ENCODE measurements at regions not wholly inside any gene's neighbourhood (a gene's known extent, or its start where the extent isn't known, plus 50 kb on each side); places are given as distances from the start of the nearest gene placed in this dataset.

DNA sequence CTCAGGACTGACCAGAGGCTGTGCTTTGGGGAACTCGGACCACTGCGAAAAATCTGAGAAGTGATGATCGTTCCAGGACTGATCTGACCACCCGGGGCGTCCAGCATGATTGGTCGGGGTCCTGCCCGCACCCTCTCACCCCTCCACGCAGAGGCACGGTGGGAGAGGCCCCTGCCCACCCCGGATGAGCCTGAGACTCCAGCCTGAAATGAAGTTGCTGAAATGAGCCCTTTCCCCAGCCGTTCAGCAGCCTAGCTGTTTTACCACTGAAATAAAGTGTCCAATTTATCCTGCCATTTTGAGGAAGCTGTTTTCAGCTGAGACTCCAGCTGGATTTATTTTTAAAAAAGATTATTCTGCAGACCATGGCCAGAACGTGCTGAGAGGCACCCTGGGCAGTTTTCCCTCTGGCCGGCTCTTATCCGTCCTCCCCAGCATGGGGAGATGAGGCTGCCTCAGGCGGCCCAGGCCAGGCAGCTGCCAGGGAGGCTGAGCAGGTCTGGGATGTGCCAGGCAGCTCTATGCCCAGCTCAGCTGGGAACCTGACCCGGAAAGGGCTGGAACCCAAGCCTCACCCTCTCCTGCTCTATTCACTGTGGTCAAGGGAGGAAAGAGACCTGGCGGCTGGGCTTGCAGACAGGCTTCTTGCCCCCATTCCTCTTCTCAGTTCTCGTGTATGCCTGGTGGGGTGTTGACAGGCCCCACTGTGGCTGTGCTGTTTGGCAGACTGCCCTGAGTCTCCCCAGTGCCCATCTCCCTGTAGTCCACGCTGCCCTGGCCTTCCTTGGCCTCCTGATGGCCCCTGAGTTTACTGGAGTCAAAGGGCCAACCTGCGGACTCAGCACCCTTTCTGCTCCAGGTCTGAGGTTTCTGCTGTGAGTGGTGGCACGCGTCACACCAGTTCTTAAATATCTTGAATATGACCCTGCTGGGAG lies 161.0 kb upstream of the B3GAT1 start:
- POLR2A ChIA-PET: no interaction called here
- Mint-ChIP-seq H3K4me1 (peaks cover 20% of the 10 kb centered on the region), H3K9me3 (no peaks in the 10 kb centered on the region), H3K4me3 (no peak overlapping the region), H3K27ac (no peak overlapping the region), H3K27me3 (ENCODE audit: low read depth) (no peaks in the 10 kb centered on the region; the same call in 1 of the 2 replicates), H3K36me3 (no peaks in the 10 kb centered on the region)
- DNase-seq (ENCODE audit: low spot score) (no peak), ATAC-seq (no peak)
- CTCF ChIA-PET: interaction anchor here (0.5 kb wide), 1 partner anchor 144 kb away, joined by 3 read pairs; no protein-coding TSS in a partner anchor
- TF ChIP-seq RORB (CRISPR knock-in tag; IDR thresholded peaks at IDR 0.05) (no peak), SOX15 (CRISPR knock-in tag; IDR thresholded peaks at IDR 0.05) (no peak)

DNA sequence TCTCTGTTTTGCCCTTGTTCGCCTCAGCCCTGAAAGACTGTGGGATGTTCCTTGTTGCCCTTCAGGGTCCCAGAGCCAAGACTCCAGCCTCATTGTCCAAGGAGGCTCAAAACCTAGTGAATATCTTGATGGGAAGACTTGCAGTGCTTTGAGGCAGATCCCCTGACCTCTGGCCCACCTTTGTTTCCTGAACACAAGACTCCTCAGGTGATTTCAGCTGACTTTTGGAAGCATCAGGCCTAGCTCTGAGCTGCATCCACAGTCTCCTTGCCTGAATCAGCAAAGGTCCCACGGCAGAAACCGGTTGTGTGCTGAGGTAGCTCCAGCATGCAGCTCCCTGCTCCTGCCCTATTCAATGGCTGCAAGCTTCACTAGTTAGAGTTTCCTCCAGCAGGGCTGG lies 159.3 kb upstream of the B3GAT1 start:
- H3K9me3 Mint-ChIP-seq: no peaks in the 10 kb centered on the region
- peaks cover 19% of the 10 kb centered on the region for H3K4me1 Mint-ChIP-seq
- H3K4me3 Mint-ChIP-seq: no peak overlapping the region
- ATAC-seq (no peak; the same call in 1 of the 2 replicates), DNase-seq (ENCODE audit: low spot score) (no peak)
- H3K27ac Mint-ChIP-seq: no peak overlapping the region
- ChIA-PET CTCF (no interaction called here), POLR2A (no interaction called here)
- H3K36me3 Mint-ChIP-seq: no peaks in the 10 kb centered on the region
- TF ChIP-seq FOXK1 (CRISPR knock-in tag; IDR thresholded peaks at IDR 0.05): no peak
- no peak for TF ChIP-seq RORB (CRISPR knock-in tag; IDR thresholded peaks at IDR 0.05)
- TF ChIP-seq, protein P1, sequence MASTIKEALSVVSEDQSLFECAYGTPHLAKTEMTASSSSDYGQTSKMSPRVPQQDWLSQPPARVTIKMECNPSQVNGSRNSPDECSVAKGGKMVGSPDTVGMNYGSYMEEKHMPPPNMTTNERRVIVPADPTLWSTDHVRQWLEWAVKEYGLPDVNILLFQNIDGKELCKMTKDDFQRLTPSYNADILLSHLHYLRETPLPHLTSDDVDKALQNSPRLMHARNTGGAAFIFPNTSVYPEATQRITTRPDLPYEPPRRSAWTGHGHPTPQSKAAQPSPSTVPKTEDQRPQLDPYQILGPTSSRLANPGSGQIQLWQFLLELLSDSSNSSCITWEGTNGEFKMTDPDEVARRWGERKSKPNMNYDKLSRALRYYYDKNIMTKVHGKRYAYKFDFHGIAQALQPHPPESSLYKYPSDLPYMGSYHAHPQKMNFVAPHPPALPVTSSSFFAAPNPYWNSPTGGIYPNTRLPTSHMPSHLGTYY (CRISPR knock-in tag; IDR thresholded peaks at IDR 0.05): no peak
- TF ChIP-seq TP53 (CRISPR knock-in tag; IDR thresholded peaks at IDR 0.05): no peak
- TF ChIP-seq, protein P2, sequence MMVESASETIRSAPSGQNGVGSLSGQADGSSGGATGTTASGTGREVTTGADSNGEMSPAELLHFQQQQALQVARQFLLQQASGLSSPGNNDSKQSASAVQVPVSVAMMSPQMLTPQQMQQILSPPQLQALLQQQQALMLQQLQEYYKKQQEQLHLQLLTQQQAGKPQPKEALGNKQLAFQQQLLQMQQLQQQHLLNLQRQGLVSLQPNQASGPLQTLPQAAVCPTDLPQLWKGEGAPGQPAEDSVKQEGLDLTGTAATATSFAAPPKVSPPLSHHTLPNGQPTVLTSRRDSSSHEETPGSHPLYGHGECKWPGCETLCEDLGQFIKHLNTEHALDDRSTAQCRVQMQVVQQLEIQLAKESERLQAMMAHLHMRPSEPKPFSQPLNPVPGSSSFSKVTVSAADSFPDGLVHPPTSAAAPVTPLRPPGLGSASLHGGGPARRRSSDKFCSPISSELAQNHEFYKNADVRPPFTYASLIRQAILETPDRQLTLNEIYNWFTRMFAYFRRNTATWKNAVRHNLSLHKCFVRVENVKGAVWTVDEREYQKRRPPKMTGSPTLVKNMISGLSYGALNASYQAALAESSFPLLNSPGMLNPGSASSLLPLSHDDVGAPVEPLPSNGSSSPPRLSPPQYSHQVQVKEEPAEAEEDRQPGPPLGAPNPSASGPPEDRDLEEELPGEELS (CRISPR knock-in tag; IDR thresholded peaks at IDR 0.05): no peak
- no peak for TF ChIP-seq CBFB (CRISPR knock-in tag; IDR thresholded peaks at IDR 0.05; ENCODE audit: low read depth)
- TF ChIP-seq, protein P3, sequence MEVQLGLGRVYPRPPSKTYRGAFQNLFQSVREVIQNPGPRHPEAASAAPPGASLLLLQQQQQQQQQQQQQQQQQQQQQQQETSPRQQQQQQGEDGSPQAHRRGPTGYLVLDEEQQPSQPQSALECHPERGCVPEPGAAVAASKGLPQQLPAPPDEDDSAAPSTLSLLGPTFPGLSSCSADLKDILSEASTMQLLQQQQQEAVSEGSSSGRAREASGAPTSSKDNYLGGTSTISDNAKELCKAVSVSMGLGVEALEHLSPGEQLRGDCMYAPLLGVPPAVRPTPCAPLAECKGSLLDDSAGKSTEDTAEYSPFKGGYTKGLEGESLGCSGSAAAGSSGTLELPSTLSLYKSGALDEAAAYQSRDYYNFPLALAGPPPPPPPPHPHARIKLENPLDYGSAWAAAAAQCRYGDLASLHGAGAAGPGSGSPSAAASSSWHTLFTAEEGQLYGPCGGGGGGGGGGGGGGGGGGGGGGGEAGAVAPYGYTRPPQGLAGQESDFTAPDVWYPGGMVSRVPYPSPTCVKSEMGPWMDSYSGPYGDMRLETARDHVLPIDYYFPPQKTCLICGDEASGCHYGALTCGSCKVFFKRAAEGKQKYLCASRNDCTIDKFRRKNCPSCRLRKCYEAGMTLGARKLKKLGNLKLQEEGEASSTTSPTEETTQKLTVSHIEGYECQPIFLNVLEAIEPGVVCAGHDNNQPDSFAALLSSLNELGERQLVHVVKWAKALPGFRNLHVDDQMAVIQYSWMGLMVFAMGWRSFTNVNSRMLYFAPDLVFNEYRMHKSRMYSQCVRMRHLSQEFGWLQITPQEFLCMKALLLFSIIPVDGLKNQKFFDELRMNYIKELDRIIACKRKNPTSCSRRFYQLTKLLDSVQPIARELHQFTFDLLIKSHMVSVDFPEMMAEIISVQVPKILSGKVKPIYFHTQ (CRISPR knock-in tag; IDR thresholded peaks at IDR 0.05): no peak
- H3K27me3 Mint-ChIP-seq (ENCODE audit: low read depth): no peaks in the 10 kb centered on the region; the same call in 1 of the 2 replicates

DNA sequence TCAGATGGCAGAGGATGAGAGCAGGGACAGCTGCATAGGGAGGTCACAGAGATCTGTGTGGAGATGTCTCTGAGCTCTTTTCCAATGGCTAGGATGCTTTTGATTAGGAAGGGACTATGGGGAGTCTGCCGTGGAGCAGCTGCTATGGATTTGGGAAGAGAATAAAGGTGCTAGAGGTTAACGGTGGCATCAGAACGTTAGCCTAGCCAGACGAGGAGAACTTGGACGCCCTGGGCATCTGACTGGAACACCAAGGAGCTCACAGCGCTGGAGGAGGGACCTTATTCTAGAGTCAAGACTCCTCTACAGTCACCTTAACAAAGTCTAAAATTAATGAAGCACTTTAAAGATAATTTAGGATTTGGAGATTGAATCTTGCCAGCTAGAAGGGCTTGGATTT lies 157.2 kb upstream of the B3GAT1 start:
- H3K27ac Mint-ChIP-seq: no peak overlapping the region
- ChIA-PET POLR2A (no interaction called here), CTCF (no interaction called here)
- H3K36me3 Mint-ChIP-seq: no peaks in the 10 kb centered on the region
- no peak overlapping the region for H3K4me3 Mint-ChIP-seq
- no peak for DNase-seq (ENCODE audit: low spot score)
- H3K27me3 Mint-ChIP-seq (ENCODE audit: low read depth): no peaks in the 10 kb centered on the region; the same call in 1 of the 2 replicates
- H3K4me1 Mint-ChIP-seq: peaks cover 10% of the 10 kb centered on the region
- no peaks in the 10 kb centered on the region for H3K9me3 Mint-ChIP-seq
- no peak for ATAC-seq
- TF ChIP-seq OVOL2 (CRISPR knock-in tag; IDR thresholded peaks at IDR 0.05; ENCODE audit: borderline replicate concordance): no peak
- no peak for TF ChIP-seq ZBTB21 (CRISPR knock-in tag; IDR thresholded peaks at IDR 0.05; ENCODE audit: borderline replicate concordance)
- TF ChIP-seq CREB1 (CRISPR knock-in tag; IDR thresholded peaks at IDR 0.05): no peak
- TF ChIP-seq, protein P4, sequence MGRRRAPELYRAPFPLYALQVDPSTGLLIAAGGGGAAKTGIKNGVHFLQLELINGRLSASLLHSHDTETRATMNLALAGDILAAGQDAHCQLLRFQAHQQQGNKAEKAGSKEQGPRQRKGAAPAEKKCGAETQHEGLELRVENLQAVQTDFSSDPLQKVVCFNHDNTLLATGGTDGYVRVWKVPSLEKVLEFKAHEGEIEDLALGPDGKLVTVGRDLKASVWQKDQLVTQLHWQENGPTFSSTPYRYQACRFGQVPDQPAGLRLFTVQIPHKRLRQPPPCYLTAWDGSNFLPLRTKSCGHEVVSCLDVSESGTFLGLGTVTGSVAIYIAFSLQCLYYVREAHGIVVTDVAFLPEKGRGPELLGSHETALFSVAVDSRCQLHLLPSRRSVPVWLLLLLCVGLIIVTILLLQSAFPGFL (CRISPR knock-in tag; IDR thresholded peaks at IDR 0.05; ENCODE audit: borderline replicate concordance): no peak
- no peak for TF ChIP-seq ZNF219 (CRISPR knock-in tag; IDR thresholded peaks at IDR 0.05; ENCODE audit: borderline replicate concordance)
- TF ChIP-seq, protein P2 (CRISPR knock-in tag; IDR thresholded peaks at IDR 0.05): no peak
- no peak for TF ChIP-seq NFYB (CRISPR knock-in tag; conservative IDR thresholded peaks at IDR 0.05; ENCODE audit: low read depth)
- TF ChIP-seq KAT7 (CRISPR knock-in tag; IDR thresholded peaks at IDR 0.05; ENCODE audit: borderline replicate concordance): no peak
- TF ChIP-seq FOXJ3 (CRISPR knock-in tag; IDR thresholded peaks at IDR 0.05; ENCODE audit: borderline replicate concordance): no peak
- no peak for TF ChIP-seq ETV6 (CRISPR knock-in tag; IDR thresholded peaks at IDR 0.05)
- TF ChIP-seq NR3C1 (CRISPR knock-in tag; conservative IDR thresholded peaks at IDR 0.05; ENCODE audit: low read depth): no peak
- TF ChIP-seq, protein P5, sequence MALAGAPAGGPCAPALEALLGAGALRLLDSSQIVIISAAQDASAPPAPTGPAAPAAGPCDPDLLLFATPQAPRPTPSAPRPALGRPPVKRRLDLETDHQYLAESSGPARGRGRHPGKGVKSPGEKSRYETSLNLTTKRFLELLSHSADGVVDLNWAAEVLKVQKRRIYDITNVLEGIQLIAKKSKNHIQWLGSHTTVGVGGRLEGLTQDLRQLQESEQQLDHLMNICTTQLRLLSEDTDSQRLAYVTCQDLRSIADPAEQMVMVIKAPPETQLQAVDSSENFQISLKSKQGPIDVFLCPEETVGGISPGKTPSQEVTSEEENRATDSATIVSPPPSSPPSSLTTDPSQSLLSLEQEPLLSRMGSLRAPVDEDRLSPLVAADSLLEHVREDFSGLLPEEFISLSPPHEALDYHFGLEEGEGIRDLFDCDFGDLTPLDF (CRISPR knock-in tag; IDR thresholded peaks at IDR 0.05): no peak
- TF ChIP-seq NFE2L1 (CRISPR knock-in tag; IDR thresholded peaks at IDR 0.05): no peak

Data from WTC11 (cell line).